OCI-LY7 (cell line): ENCODE measurements at regions not wholly inside any gene's neighbourhood (a gene's known extent, or its start where the extent isn't known, plus 50 kb on each side); places are given as distances from the start of the nearest gene placed in this dataset.

ENCODE experiments used
- BruUV-seq: library from RNA; stranded (reverse); fragments of 400-500 nt; replicated peaks from 2 replicates; lab custom pipeline; 2021; lab: Mats Ljungman, UMichigan
- CTCF ChIA-PET: fragments of 300-600 bp; sonication (Branson Sonifier 250); formaldehyde crosslinking; loops from one replicate; lab custom pipeline; 2022; ENCODE audit warnings: antibody characterized with exemption; ENCODE audit not compliant: unreplicated experiment; lab: Charles Lee
- POLR2A ChIA-PET: fragments of 300-600 bp; sonication (Branson Sonifier 250); formaldehyde crosslinking; loops from one replicate; lab custom pipeline; 2022; ENCODE audit warnings: antibody characterized with exemption; lab: Charles Lee
- DNase-seq: peaks from one replicate; pipeline ENCODE4 v3.0.0-alpha.2; 2015; ENCODE audit warnings: low spot score
- H2AFZ ChIP-seq: fragments of 200-600 bp; sonication (generic), shearing (Covaris generic); 2 replicates; pipeline ENCODE4 v1.6.1; 2014; ENCODE audit warnings: mild to moderate bottlenecking, antibody characterized with exemption, low read length, moderate library complexity
- H3K27ac ChIP-seq: fragments of 200-600 bp; sonication (generic); 2 replicates; pipeline ENCODE4 v1.5.1; 2014; ENCODE audit warnings: mixed run types, low read depth, mild to moderate bottlenecking, moderate library complexity, low read length, inconsistent platforms; ENCODE audit not compliant: poor library complexity, severe bottlenecking
- H3K36me3 ChIP-seq: fragments of 200-600 bp; sonication (generic); 2 replicates; pipeline ENCODE4 v1.6.1; 2014; ENCODE audit warnings: mild to moderate bottlenecking, antibody characterized with exemption, low read length, moderate library complexity, mixed read lengths; ENCODE audit not compliant: insufficient read depth
- H3K4me1 ChIP-seq: fragments of 200-600 bp; sonication (generic); 2 replicates; pipeline ENCODE4 v1.5.1; 2014; ENCODE audit warnings: mild to moderate bottlenecking, low read length; ENCODE audit not compliant: insufficient read depth, poor library complexity, severe bottlenecking
- H3K4me2 ChIP-seq: fragments of 200-600 bp; sonication (generic); 2 replicates; pipeline ENCODE4 v1.6.1; 2014; ENCODE audit warnings: mild to moderate bottlenecking, low read length
- H3K4me3 ChIP-seq: fragments of 200-600 bp; sonication (generic); 2 replicates; pipeline ENCODE4 v1.5.1; 2014; ENCODE audit warnings: mild to moderate bottlenecking, low read depth, low read length; ENCODE audit not compliant: poor library complexity, severe bottlenecking
- H3K79me2 ChIP-seq: fragments of 200-600 bp; sonication (generic); 2 replicates; pipeline ENCODE4 v1.6.1; 2016; ENCODE audit warnings: low read depth, mild to moderate bottlenecking, low read length, moderate library complexity, mixed read lengths; ENCODE audit not compliant: insufficient read depth
- H3K9me2 ChIP-seq: fragments of 200-600 bp; sonication (generic); 2 replicates; pipeline ENCODE4 v1.6.1; 2016; ENCODE audit warnings: mild to moderate bottlenecking, low read length, mixed read lengths; ENCODE audit not compliant: insufficient read depth
- H3K9me3 ChIP-seq: fragments of 200-600 bp; sonication (generic); 2 replicates; pipeline ENCODE4 v1.6.1; 2014; ENCODE audit warnings: mild to moderate bottlenecking, mixed run types, low read length, mixed read lengths
- H4K20me1 ChIP-seq: fragments of 200-600 bp; sonication (generic); 2 replicates; pipeline ENCODE4 v1.6.1; 2014; ENCODE audit warnings: mild to moderate bottlenecking, antibody characterized with exemption, low read length, moderate library complexity, mixed read lengths; ENCODE audit not compliant: insufficient read depth
- CTCF ChIP-seq: fragments of 200-600 bp; sonication (generic); conservative IDR thresholded peaks from 2 replicates; pipeline ENCODE4 v1.5.1; 2014; ENCODE audit warnings: mild to moderate bottlenecking, antibody characterized with exemption, low read length, moderate library complexity, mixed read lengths
- EZH2phosphoT487 ChIP-seq: fragments of 200-600 bp; sonication (generic); IDR thresholded peaks from 2 replicates; pipeline ENCODE4 v1.6.1; 2018; ENCODE audit warnings: low read depth, borderline replicate concordance, mild to moderate bottlenecking, mixed run types, antibody characterized with exemption, low read length, moderate library complexity, mixed read lengths
- intact Hi-C: fragments of 100-400 bp; cut with micrococcal nuclease; formaldehyde crosslinking; loops from one replicate; pipeline ENCODE4 v1.10.0; 2022; ENCODE audit not compliant: unreplicated experiment

- Histone ChIP-seq H3K4me1 (no peaks in the 10 kb centered on the region), H3K36me3 (no peaks in the 10 kb centered on the region), H2AFZ (no peak overlapping the region), H3K4me3 (no peak overlapping the region), H3K4me2 (no peak overlapping the region), H3K9me2 (no peaks in the 10 kb centered on the region), H3K79me2 (no peaks in the 10 kb centered on the region), H3K9me3 (no peaks in the 10 kb centered on the region), H4K20me1 (no peaks in the 10 kb centered on the region), H3K27ac (no peak overlapping the region)
- intact Hi-C loops, result loop anchor here (5.0 kb wide), 1 partner anchor 611 kb away; no protein-coding TSS in a partner anchor
- TF ChIP-seq EZH2phosphoT487 (no peak), CTCF (no peak)
- ChIA-PET POLR2A (interaction anchor here (1.0 kb wide), 1 partner anchor 10 kb away, joined by 5 read pairs; no protein-coding TSS in a partner anchor), CTCF (no interaction called here)
- BruUV-seq, result no TSS peak
- DNase-seq, result no peak
Observed at GRCh38 chr1:67931198-67931597, 97.9 kb upstream of the GNG12 start.

- POLR2A ChIA-PET, result interaction anchor here (0.6 kb wide), 1 partner anchor 634 kb away, joined by 3 read pairs; no protein-coding TSS in a partner anchor
- Histone ChIP-seq H3K4me3 (no peak overlapping the region), H3K36me3 (no peaks in the 10 kb centered on the region), H4K20me1 (no peaks in the 10 kb centered on the region), H3K79me2 (no peaks in the 10 kb centered on the region), H3K4me2 (no peak overlapping the region), H2AFZ (no peak overlapping the region), H3K9me2 (peaks cover 5% of the 10 kb centered on the region; the same call in 1 of the 2 replicates), H3K9me3 (no peaks in the 10 kb centered on the region), H3K4me1 (no peaks in the 10 kb centered on the region), H3K27ac (no peak overlapping the region)
- CTCF ChIA-PET, result no interaction called here
- intact Hi-C loops, result no loop called here
- TF ChIP-seq EZH2phosphoT487 (no peak), CTCF (no peak)
- no TSS peak for BruUV-seq
- DNase-seq, result no peak
Observed at GRCh38 chr1:67923074-67923473, 89.8 kb upstream of the GNG12 start.

- peaks cover 5% of the 10 kb centered on the region; the same call in 1 of the 2 replicates for H3K9me2 ChIP-seq
- ChIA-PET POLR2A (interaction anchor here (0.6 to 1.3 kb wide), 2 partner anchors 20 to 204 kb away, joined by 4 read pairs; no protein-coding TSS in a partner anchor), CTCF (no interaction called here)
- intact Hi-C loops, result no loop called here
- no peak overlapping the region for H3K4me2 ChIP-seq
- H3K79me2 ChIP-seq, result no peaks in the 10 kb centered on the region
- H2AFZ ChIP-seq, result no peak overlapping the region
- no peaks in the 10 kb centered on the region for H4K20me1 ChIP-seq
- no peak for TF ChIP-seq EZH2phosphoT487
- TF ChIP-seq CTCF, result no peak
- no TSS peak for BruUV-seq
- no peak for DNase-seq
- H3K9me3 ChIP-seq, result no peaks in the 10 kb centered on the region
- H3K4me1 ChIP-seq, result no peaks in the 10 kb centered on the region
- no peaks in the 10 kb centered on the region for H3K36me3 ChIP-seq
- no peak overlapping the region for H3K27ac ChIP-seq
- no peak overlapping the region for H3K4me3 ChIP-seq
Observed at GRCh38 chr1:67921725-67922489, 88.6 kb upstream of the GNG12 start.
